ENCODE measurements at regions not wholly inside any gene's neighbourhood (a gene's known extent, or its start where the extent isn't known, plus 50 kb on each side); places are given as distances from the start of the nearest gene placed in this dataset.

DNA sequence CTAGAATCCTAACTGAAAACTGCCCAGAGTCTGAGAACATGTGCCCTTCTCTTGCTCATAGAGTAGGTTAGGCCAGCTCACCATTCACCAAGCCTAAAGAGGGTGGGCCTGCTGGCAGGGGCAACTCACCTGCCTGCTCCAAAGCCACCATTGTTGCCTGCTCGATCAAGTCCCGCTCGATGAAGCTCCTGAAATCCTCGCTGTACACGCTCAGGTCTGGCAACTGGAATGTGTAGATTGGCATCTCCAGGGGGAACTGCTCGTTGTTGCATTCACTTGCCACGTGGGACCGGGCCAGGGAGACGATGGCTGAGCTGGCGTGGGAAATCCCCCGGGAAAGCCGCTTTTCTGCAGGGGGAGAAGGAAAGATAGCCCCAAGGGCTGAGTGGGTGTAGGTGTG, 232.2 kb downstream of the KLF13 start:
- no peak for FAIRE-seq
- ChIA-PET CTCF (ENCODE audit: low intra/inter-chr PET ratio, low total read pairs) (no interaction called here), POLR2A (no interaction called here)
- no peaks in the 10 kb centered on the region for H3K9me3 ChIP-seq (ENCODE audit: low read length)
- no peak for DNase-seq (ENCODE audit: low spot score)
- intact Hi-C loops (cut with micrococcal nuclease; ENCODE audit: unreplicated experiment) (no loop called here), in situ Hi-C loops (cut with HindIII; ENCODE audit: extremely low pct_ligation_motif_present, low pct_unique_long_range_greater_than_20kb) (no loop called here)
- BruUV-seq (replicated peaks), result no TSS peak
- H3K79me2 ChIP-seq (ENCODE audit: insufficient read depth, low read length), result no peaks in the 10 kb centered on the region
- no peak for TF ChIP-seq ZNF572 (CRISPR knock-in tag; IDR thresholded peaks at IDR 0.05)
- TF ChIP-seq ZFP37 (CRISPR knock-in tag; IDR thresholded peaks at IDR 0.05; ENCODE audit: borderline replicate concordance), result no peak
- no peak for TF ChIP-seq DRAP1 (CRISPR knock-in tag; IDR thresholded peaks at IDR 0.05)
- no peak for TF ChIP-seq ZNF552 (CRISPR knock-in tag; IDR thresholded peaks at IDR 0.05; ENCODE audit: borderline replicate concordance)
- TF ChIP-seq ZNF792 (CRISPR knock-in tag; IDR thresholded peaks at IDR 0.05), result no peak
- no peak for TF ChIP-seq SRSF1 (optimal IDR thresholded peaks at IDR 0.05; ENCODE audit: low read depth, low read length)
- no peak for TF ChIP-seq ZNF766 (CRISPR knock-in tag; IDR thresholded peaks at IDR 0.05; ENCODE audit: borderline replicate concordance)
- TF ChIP-seq ZNF256 (CRISPR knock-in tag; conservative IDR thresholded peaks at IDR 0.05), result no peak
- TF ChIP-seq ZNF383 (CRISPR knock-in tag; IDR thresholded peaks at IDR 0.05; ENCODE audit: borderline replicate concordance), result no peak
- TF ChIP-seq CENPT (CRISPR knock-in tag; IDR thresholded peaks at IDR 0.05; ENCODE audit: low read depth), result no peak
- TF ChIP-seq ZNF160 (CRISPR knock-in tag; IDR thresholded peaks at IDR 0.05), result no peak
- H3K4me3 ChIP-seq (replicated peaks in 1 of 3; ENCODE audit: insufficient read depth in 1 of 3, low read depth in 2 of 3, low read length in 3 of 3), result no peak overlapping the region
- no peaks in the 10 kb centered on the region for H4K20me1 ChIP-seq (ENCODE audit: insufficient read depth, low read length)
- no peak for ATAC-seq
- H3K27ac ChIP-seq (ENCODE audit: extremely low read length, insufficient read depth, low read length), result no peak overlapping the region
- H3K4me1 ChIP-seq (ENCODE audit: insufficient read depth, low read length), result no peaks in the 10 kb centered on the region
- H3K27me3 ChIP-seq (ENCODE audit: control insufficient read depth in 1 of 2, insufficient read depth in 2 of 2, low read length in 2 of 2), result peaks cover 0 to 12% of the 10 kb centered on the region in 2 experiments; a peak in 4 of 5 replicates
- no peak overlapping the region for H3K4me2 ChIP-seq (ENCODE audit: low read depth, low read length)
- no peak overlapping the region for H3K9ac ChIP-seq (ENCODE audit: insufficient read depth, low read depth, low read length)
- 43% methylated on average over 10 of the region's 12 CpGs for whole genome bisulfite sequencing (ENCODE audit: low lambda C conversion rate)
- no peak overlapping the region for H2AFZ ChIP-seq (ENCODE audit: low read length)
- H3K36me3 ChIP-seq (replicated peaks in 1 of 2; ENCODE audit: control insufficient read depth in 1 of 2, insufficient read depth in 2 of 2, low read length in 2 of 2), result no peaks in the 10 kb centered on the region

- intact Hi-C loops (cut with micrococcal nuclease; ENCODE audit: unreplicated experiment), result no loop called here
- TF ChIP-seq, protein P1, sequence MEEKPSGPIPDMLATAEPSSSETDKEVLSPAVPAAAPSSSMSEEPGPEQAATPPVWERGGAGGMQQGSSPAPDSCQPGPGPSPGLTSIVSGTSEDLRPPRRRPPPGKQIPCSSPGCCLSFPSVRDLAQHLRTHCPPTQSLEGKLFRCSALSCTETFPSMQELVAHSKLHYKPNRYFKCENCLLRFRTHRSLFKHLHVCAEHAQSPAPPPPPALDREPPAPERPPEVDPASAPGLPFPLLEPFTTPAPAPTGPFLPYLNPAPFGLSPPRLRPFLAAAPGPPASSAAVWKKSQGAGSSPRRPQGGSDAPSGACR (CRISPR knock-in tag; IDR thresholded peaks at IDR 0.05), result no peak
- TF ChIP-seq ZFY (CRISPR knock-in tag; IDR thresholded peaks at IDR 0.05) (no peak), RBM22 (optimal IDR thresholded peaks at IDR 0.05; ENCODE audit: low read length) (no peak), SP2 (CRISPR knock-in tag; IDR thresholded peaks at IDR 0.05) (no peak), BRCA1 (CRISPR knock-in tag; IDR thresholded peaks at IDR 0.05) (no peak), ZNF329 (CRISPR knock-in tag; IDR thresholded peaks at IDR 0.05; ENCODE audit: low read depth) (no peak), DZIP1 (CRISPR knock-in tag; IDR thresholded peaks at IDR 0.05) (no peak), RFX1 (IDR thresholded peaks at IDR 0.05) (no peak)
Measured at GRCh38 chr15:31559786-31560185, 233.2 kb downstream of the KLF13 start.

More at GRCh38 chr15:31559786-31560185, 233.2 kb downstream of the KLF13 start:
- no peak overlapping the region for H2AFZ ChIP-seq (ENCODE audit: low read length)
- H4K20me1 ChIP-seq (ENCODE audit: insufficient read depth, low read length), result no peaks in the 10 kb centered on the region
- no peak overlapping the region for H3K4me2 ChIP-seq (ENCODE audit: low read depth, low read length)
- no TSS peak for BruUV-seq (replicated peaks)
- ChIA-PET CTCF (ENCODE audit: low intra/inter-chr PET ratio, low total read pairs) (no interaction called here), POLR2A (no interaction called here)
- no peak overlapping the region for H3K4me3 ChIP-seq (replicated peaks in 1 of 3; ENCODE audit: insufficient read depth in 1 of 3, low read depth in 2 of 3, low read length in 3 of 3)
- H3K79me2 ChIP-seq (ENCODE audit: insufficient read depth, low read length), result no peaks in the 10 kb centered on the region
- DNase-seq (ENCODE audit: low spot score) (no peak), ATAC-seq (no peak), FAIRE-seq (no peak)
- no peaks in the 10 kb centered on the region for H3K9me3 ChIP-seq (ENCODE audit: low read length)
- in situ Hi-C loops (cut with HindIII; ENCODE audit: extremely low pct_ligation_motif_present, low pct_unique_long_range_greater_than_20kb), result no loop called here
- 7% methylated on average over 1 of the region's 3 CpGs for WGBS (ENCODE audit: low lambda C conversion rate)
- H3K27me3 ChIP-seq (ENCODE audit: control insufficient read depth in 1 of 2, insufficient read depth in 2 of 2, low read length in 2 of 2), result peaks cover 0 to 3% of the 10 kb centered on the region in 2 experiments; a peak in 2 of 5 replicates
- no peak overlapping the region for H3K9ac ChIP-seq (ENCODE audit: insufficient read depth, low read depth, low read length)
- H3K4me1 ChIP-seq (ENCODE audit: insufficient read depth, low read length), result no peaks in the 10 kb centered on the region
- no peak overlapping the region for H3K27ac ChIP-seq (ENCODE audit: extremely low read length, insufficient read depth, low read length)
- H3K36me3 ChIP-seq (replicated peaks in 1 of 2; ENCODE audit: control insufficient read depth in 1 of 2, insufficient read depth in 2 of 2, low read length in 2 of 2), result no peaks in the 10 kb centered on the region

Measured in HepG2 (cell line).